Liver (tissue), 3 donors: ENCODE measurements at regions not wholly inside any gene's neighbourhood (a gene's known extent, or its start where the extent isn't known, plus 50 kb on each side); places are given as distances from the start of the nearest gene placed in this dataset.

ENCODE experiments used
- GABPA ChIP-seq, 2 donors: IDR thresholded peaks in 1 of 2; conservative IDR thresholded peaks in 1 of 2; 2 replicates each; pipeline ENCODE4 v1.6.1; 2016; ENCODE audit warnings: antibody characterized with exemption in 2 of 2, mild to moderate bottlenecking in 1 of 2, moderate library complexity in 1 of 2
- RAD21 ChIP-seq, 2 donors: IDR thresholded peaks; 2 replicates each; pipeline ENCODE4 v1.6.1; 2016; ENCODE audit warnings: antibody characterized with exemption in 2 of 2, mild to moderate bottlenecking in 2 of 2
- RXRA ChIP-seq, 2 donors: IDR thresholded peaks; 2 replicates each; pipeline ENCODE4 v1.6.1; 2017 to 2018; ENCODE audit warnings: antibody characterized with exemption in 2 of 2, mild to moderate bottlenecking in 1 of 2
- SP1 ChIP-seq: IDR thresholded peaks from 2 replicates; pipeline ENCODE4 v1.6.1; 2018; ENCODE audit warnings: antibody characterized with exemption, mild to moderate bottlenecking
- TAF1 ChIP-seq: conservative IDR thresholded peaks from 2 replicates; pipeline ENCODE4 v1.6.1; 2016; ENCODE audit warnings: antibody characterized with exemption, mild to moderate bottlenecking
- YY1 ChIP-seq: IDR thresholded peaks from 2 replicates; pipeline ENCODE4 v1.6.1; 2016; ENCODE audit warnings: antibody characterized with exemption, mild to moderate bottlenecking
- TF ChIP-seq, protein P1 (sequence below): fragments of 150-350 bp; IDR thresholded peaks from 2 replicates; pipeline ENCODE4 v1.5.1; 2017; ENCODE audit warnings: improper control_type of control experiment, low read depth, low read length; ENCODE audit not compliant: missing input control
- TF ChIP-seq, protein P2 (sequence below): IDR thresholded peaks from 2 replicates; pipeline ENCODE4 v1.6.1; 2016; ENCODE audit warnings: antibody characterized with exemption
- TF ChIP-seq, protein P3 (sequence below): IDR thresholded peaks from 2 replicates; pipeline ENCODE4 v1.6.1; 2016; ENCODE audit warnings: antibody characterized with exemption, mild to moderate bottlenecking
- TF ChIP-seq, protein P4 (sequence below): IDR thresholded peaks from 2 replicates; pipeline ENCODE4 v1.6.1; 2016; ENCODE audit warnings: antibody characterized with exemption
- donor health status: healthy.
- donor health status: healthy.

DNA sequence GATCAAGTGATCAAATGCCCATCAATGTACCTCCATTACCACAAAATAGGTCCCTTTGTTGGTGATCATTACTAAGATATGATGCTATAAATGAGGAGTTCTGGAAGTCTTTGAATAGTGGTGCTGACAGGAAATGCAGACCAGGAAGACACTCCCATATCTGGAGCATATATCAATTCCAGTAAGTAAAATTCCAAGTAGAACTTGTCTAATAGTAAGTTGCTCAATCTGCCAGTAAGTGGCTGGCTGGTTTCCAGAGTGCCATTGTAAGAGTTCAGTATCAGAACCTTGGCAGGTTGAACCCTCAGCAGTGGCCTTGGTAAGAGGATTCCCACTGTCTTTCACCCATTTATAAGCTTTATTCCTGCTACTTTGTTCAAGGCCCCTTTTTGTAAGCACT lies 379.9 kb upstream of the RBMS3 start:
- TF ChIP-seq RAD21 (IDR thresholded peaks at IDR 0.05) (no peak), YY1 (no peak), GABPA (IDR thresholded peaks at IDR 0.05 in 1 of 2, conservative IDR thresholded peaks at IDR 0.05 in 1 of 2) (no peak), SP1 (no peak), TAF1 (no peak), RXRA (IDR thresholded peaks at IDR 0.05) (no peak)
- TF ChIP-seq, protein P1, sequence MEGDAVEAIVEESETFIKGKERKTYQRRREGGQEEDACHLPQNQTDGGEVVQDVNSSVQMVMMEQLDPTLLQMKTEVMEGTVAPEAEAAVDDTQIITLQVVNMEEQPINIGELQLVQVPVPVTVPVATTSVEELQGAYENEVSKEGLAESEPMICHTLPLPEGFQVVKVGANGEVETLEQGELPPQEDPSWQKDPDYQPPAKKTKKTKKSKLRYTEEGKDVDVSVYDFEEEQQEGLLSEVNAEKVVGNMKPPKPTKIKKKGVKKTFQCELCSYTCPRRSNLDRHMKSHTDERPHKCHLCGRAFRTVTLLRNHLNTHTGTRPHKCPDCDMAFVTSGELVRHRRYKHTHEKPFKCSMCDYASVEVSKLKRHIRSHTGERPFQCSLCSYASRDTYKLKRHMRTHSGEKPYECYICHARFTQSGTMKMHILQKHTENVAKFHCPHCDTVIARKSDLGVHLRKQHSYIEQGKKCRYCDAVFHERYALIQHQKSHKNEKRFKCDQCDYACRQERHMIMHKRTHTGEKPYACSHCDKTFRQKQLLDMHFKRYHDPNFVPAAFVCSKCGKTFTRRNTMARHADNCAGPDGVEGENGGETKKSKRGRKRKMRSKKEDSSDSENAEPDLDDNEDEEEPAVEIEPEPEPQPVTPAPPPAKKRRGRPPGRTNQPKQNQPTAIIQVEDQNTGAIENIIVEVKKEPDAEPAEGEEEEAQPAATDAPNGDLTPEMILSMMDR, result no peak
- TF ChIP-seq, protein P2, sequence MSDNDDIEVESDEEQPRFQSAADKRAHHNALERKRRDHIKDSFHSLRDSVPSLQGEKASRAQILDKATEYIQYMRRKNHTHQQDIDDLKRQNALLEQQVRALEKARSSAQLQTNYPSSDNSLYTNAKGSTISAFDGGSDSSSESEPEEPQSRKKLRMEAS, result no peak
- TF ChIP-seq, protein P3, sequence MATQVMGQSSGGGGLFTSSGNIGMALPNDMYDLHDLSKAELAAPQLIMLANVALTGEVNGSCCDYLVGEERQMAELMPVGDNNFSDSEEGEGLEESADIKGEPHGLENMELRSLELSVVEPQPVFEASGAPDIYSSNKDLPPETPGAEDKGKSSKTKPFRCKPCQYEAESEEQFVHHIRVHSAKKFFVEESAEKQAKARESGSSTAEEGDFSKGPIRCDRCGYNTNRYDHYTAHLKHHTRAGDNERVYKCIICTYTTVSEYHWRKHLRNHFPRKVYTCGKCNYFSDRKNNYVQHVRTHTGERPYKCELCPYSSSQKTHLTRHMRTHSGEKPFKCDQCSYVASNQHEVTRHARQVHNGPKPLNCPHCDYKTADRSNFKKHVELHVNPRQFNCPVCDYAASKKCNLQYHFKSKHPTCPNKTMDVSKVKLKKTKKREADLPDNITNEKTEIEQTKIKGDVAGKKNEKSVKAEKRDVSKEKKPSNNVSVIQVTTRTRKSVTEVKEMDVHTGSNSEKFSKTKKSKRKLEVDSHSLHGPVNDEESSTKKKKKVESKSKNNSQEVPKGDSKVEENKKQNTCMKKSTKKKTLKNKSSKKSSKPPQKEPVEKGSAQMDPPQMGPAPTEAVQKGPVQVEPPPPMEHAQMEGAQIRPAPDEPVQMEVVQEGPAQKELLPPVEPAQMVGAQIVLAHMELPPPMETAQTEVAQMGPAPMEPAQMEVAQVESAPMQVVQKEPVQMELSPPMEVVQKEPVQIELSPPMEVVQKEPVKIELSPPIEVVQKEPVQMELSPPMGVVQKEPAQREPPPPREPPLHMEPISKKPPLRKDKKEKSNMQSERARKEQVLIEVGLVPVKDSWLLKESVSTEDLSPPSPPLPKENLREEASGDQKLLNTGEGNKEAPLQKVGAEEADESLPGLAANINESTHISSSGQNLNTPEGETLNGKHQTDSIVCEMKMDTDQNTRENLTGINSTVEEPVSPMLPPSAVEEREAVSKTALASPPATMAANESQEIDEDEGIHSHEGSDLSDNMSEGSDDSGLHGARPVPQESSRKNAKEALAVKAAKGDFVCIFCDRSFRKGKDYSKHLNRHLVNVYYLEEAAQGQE, result no peak
- TF ChIP-seq, protein P4, sequence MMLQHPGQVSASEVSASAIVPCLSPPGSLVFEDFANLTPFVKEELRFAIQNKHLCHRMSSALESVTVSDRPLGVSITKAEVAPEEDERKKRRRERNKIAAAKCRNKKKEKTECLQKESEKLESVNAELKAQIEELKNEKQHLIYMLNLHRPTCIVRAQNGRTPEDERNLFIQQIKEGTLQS, result no peak
